Adipose tissue (tissue), 3 donors: ENCODE measurements at regions not wholly inside any gene's neighbourhood (a gene's known extent, or its start where the extent isn't known, plus 50 kb on each side); places are given as distances from the start of the nearest gene placed in this dataset.

Source experiments
- H3K27ac ChIP-seq: one replicate; pipeline ENCODE4 v1.5.1; 2013; ENCODE audit warnings: low read depth, low read length
- WGBS, 3 donors: extraction: QIAGEN DNeasy Blood & Tissue Kit; methylation state at CpG; one replicate each; pipeline ENCODE4 v1.1.7; 2013; 5-methylcytosine and 5-hydroxymethylcytosine counted together
- donor health status: healthy with polysubstance abuse.
- donor health status: Bipolar disorder and iron deficiency.
- donor health status: healthy.

GRCh38 chr15:95655089-95655607 lies 675.4 kb upstream of the NR2F2 start:
- 53 to 71% (median 70%) methylated on average over 4 of the region's 4 CpGs for WGBS, 3 donors
- no peak overlapping the region for H3K27ac ChIP-seq

GRCh38 chr15:95656595-95656994 lies 673.9 kb upstream of the NR2F2 start:
- WGBS, 3 donors = 62 to 80% (median 73%) methylated on average over 2 of the region's 2 CpGs
- H3K27ac ChIP-seq = no peak overlapping the region

GRCh38 chr15:95658799-95659198 lies 671.7 kb upstream of the NR2F2 start:
- WGBS, 3 donors = 65 to 92% (median 79%) methylated on average over 3 of the region's 3 CpGs

GRCh38 chr15:95659656-95660055 lies 670.8 kb upstream of the NR2F2 start:
- 53 to 73% (median 65%) methylated on average over 11 of the region's 11 CpGs for WGBS, 3 donors
- no peak overlapping the region for H3K27ac ChIP-seq

More at GRCh38 chr15:95658799-95659198, 671.7 kb upstream of the NR2F2 start:
- no peak overlapping the region for H3K27ac ChIP-seq

GRCh38 chr15:95662638-95663037 lies 667.9 kb upstream of the NR2F2 start:
- 45 to 66% (median 64%) methylated on average over 1 of the region's 1 CpG for WGBS, 3 donors
- no peak overlapping the region for H3K27ac ChIP-seq

GRCh38 chr15:95663156-95664100 lies 667.1 kb upstream of the NR2F2 start:
- WGBS, 3 donors = 73 to 78% (median 74%) methylated on average over 6 of the region's 6 CpGs
- no peak overlapping the region for H3K27ac ChIP-seq

- no peak overlapping the region for H3K27ac ChIP-seq
- 49 to 56% (median 52%) methylated on average over 3 of the region's 3 CpGs for WGBS, 3 donors
These were observed 666.0 kb upstream of the NR2F2 start for GRCh38 chr15:95664450-95664849.

GRCh38 chr15:95669146-95669922 lies 661.2 kb upstream of the NR2F2 start:
- 50 to 57% (median 51%) methylated on average over 10 of the region's 10 CpGs for WGBS, 3 donors
- H3K27ac ChIP-seq = no peak overlapping the region

GRCh38 chr15:95674031-95674430 lies 656.5 kb upstream of the NR2F2 start:
- 83 to 94% (median 92%) methylated on average over 4 of the region's 4 CpGs for WGBS, 3 donors

GRCh38 chr15:95676500-95676899 lies 654.0 kb upstream of the NR2F2 start:
- whole genome bisulfite sequencing, 3 donors = 82 to 92% (median 89%) methylated on average over 3 of the region's 3 CpGs
- H3K27ac ChIP-seq = no peak overlapping the region

More at GRCh38 chr15:95674031-95674430, 656.5 kb upstream of the NR2F2 start:
- no peak overlapping the region for H3K27ac ChIP-seq

GRCh38 chr15:95679847-95680582 lies 650.5 kb upstream of the NR2F2 start:
- no peak overlapping the region for H3K27ac ChIP-seq

GRCh38 chr15:95680728-95681127 lies 649.8 kb upstream of the NR2F2 start:
- no peak overlapping the region for H3K27ac ChIP-seq
- 41 to 72% (median 48%) methylated on average over 2 of the region's 2 CpGs for WGBS, 3 donors

More at GRCh38 chr15:95679847-95680582, 650.5 kb upstream of the NR2F2 start:
- 83 to 94% (median 90%) methylated on average over 6 of the region's 6 CpGs for WGBS, 3 donors

GRCh38 chr15:95681836-95682544 lies 648.5 kb upstream of the NR2F2 start:
- 51 to 71% (median 67%) methylated on average over 5 of the region's 5 CpGs for WGBS, 3 donors
- no peak overlapping the region for H3K27ac ChIP-seq

GRCh38 chr15:95684126-95684525 lies 646.4 kb upstream of the NR2F2 start:
- WGBS, 3 donors = 79 to 94% (median 93%) methylated on average over 4 of the region's 4 CpGs
- no peak overlapping the region for H3K27ac ChIP-seq

GRCh38 chr15:95684693-95685115 lies 645.8 kb upstream of the NR2F2 start:
- WGBS, 3 donors = 38 to 70% (median 57%) methylated on average over 1 of the region's 1 CpG
- H3K27ac ChIP-seq = no peak overlapping the region

GRCh38 chr15:95687061-95687460 lies 643.4 kb upstream of the NR2F2 start:
- no peak overlapping the region for H3K27ac ChIP-seq
- WGBS, 3 donors = 69 to 93% (median 91%) methylated on average over 1 of the region's 1 CpG

- H3K27ac ChIP-seq = no peak overlapping the region
- 66 to 92% (median 82%) methylated on average over 2 of the region's 2 CpGs for WGBS, 3 donors
These were observed 642.8 kb upstream of the NR2F2 start for GRCh38 chr15:95687686-95688085.
